GM23338 (cell line): ENCODE measurements at regions not wholly inside any gene's neighbourhood (a gene's known extent, or its start where the extent isn't known, plus 50 kb on each side); places are given as distances from the start of the nearest gene placed in this dataset.

Experiments
- ATAC-seq: fragments of 200-7000 bp; cut with Tn5 transposase; 3 replicates; pipeline ENCODE4 v1.9.1; 2020
- DNase-seq: peaks from one replicate; pipeline ENCODE4 v3.0.0-alpha.2; 2015; ENCODE audit warnings: low spot score
- H2AFZ ChIP-seq: fragments of 200-600 bp; sonication (generic); 2 replicates; pipeline ENCODE4 v1.8.0; 2016; ENCODE audit warnings: antibody characterized with exemption, mild to moderate bottlenecking, moderate library complexity
- H3F3A ChIP-seq: fragments of 200-600 bp; sonication (generic); replicated peaks from 2 replicates; pipeline ENCODE4 v1.8.0; 2017; ENCODE audit warnings: antibody characterized with exemption, mixed run types, low read depth
- H3K27ac ChIP-seq: fragments of 200-600 bp; sonication (generic); 2 replicates; pipeline ENCODE4 v1.6.1; 2016; ENCODE audit warnings: low read depth
- H3K27me3 ChIP-seq: fragments of 200-600 bp; sonication (generic); 2 replicates; pipeline ENCODE4 v1.8.0; 2016; ENCODE audit warnings: mild to moderate bottlenecking, mixed run types, moderate library complexity; ENCODE audit not compliant: insufficient read depth
- H3K36me3 ChIP-seq: fragments of 200-600 bp; sonication (generic); 2 replicates; pipeline ENCODE4 v1.8.0; 2016; ENCODE audit warnings: mild to moderate bottlenecking; ENCODE audit not compliant: insufficient read depth
- H3K4me1 ChIP-seq: fragments of 200-600 bp; sonication (generic); 2 replicates; pipeline ENCODE4 v1.8.0; 2016; ENCODE audit warnings: mild to moderate bottlenecking, moderate library complexity; ENCODE audit not compliant: insufficient read depth
- H3K4me2 ChIP-seq: fragments of 200-600 bp; sonication (generic); 2 replicates; pipeline ENCODE4 v1.7.1; 2017; ENCODE audit warnings: mixed run types
- H3K4me3 ChIP-seq: fragments of 200-600 bp; sonication (generic); 2 replicates; pipeline ENCODE4 v1.6.1; 2016; ENCODE audit warnings: mixed run types
- H3K79me2 ChIP-seq: fragments of 200-600 bp; sonication (generic); replicated peaks from 2 replicates; pipeline ENCODE4 v1.8.0; 2017; ENCODE audit warnings: mild to moderate bottlenecking; ENCODE audit not compliant: insufficient read depth
- H3K9me2 ChIP-seq: fragments of 200-600 bp; sonication (generic); 2 replicates; pipeline ENCODE4 v1.8.0; 2017; ENCODE audit not compliant: insufficient read depth
- H4K20me1 ChIP-seq: fragments of 200-600 bp; sonication (generic); replicated peaks from 2 replicates; pipeline ENCODE4 v1.8.0; 2017; ENCODE audit warnings: mild to moderate bottlenecking; ENCODE audit not compliant: insufficient read depth
- H3K27ac Mint-ChIP-seq: 2 replicates; pipeline ENCODE4 v1.8.0; 2020; ENCODE audit warnings: inconsistent platforms, mild to moderate bottlenecking, moderate library complexity, mixed read lengths
- H3K27me3 Mint-ChIP-seq: 3 replicates; pipeline ENCODE4 v1.8.0; 2022; ENCODE audit warnings: low read depth, mild to moderate bottlenecking, moderate library complexity, mixed read lengths, inconsistent platforms; ENCODE audit not compliant: insufficient read depth, poor library complexity
- H3K36me3 Mint-ChIP-seq: 3 replicates; pipeline ENCODE4 v1.8.0; 2021; ENCODE audit warnings: low read depth, mild to moderate bottlenecking, inconsistent platforms, moderate library complexity, mixed read lengths
- H3K4me1 Mint-ChIP-seq: 3 replicates; pipeline ENCODE4 v1.8.0; 2020; ENCODE audit warnings: mild to moderate bottlenecking, inconsistent platforms, mixed read lengths
- H3K4me3 Mint-ChIP-seq: 3 replicates; pipeline ENCODE4 v1.8.0; 2021; ENCODE audit warnings: moderate library complexity, mild to moderate bottlenecking, inconsistent platforms, mixed read lengths
- H3K9me3 Mint-ChIP-seq: 3 replicates; pipeline ENCODE4 v1.8.0; 2020; ENCODE audit warnings: moderate library complexity, mild to moderate bottlenecking, inconsistent platforms, mixed read lengths
- CTCF ChIP-seq, 2 experiments: fragments of 200-600 bp in 1 of 2; sonication (generic) in 1 of 2; conservative IDR thresholded peaks; 2 replicates each; pipeline versions ENCODE4 v1.5.1 to v1.6.1; 2016 to 2017; ENCODE audit warnings: antibody characterized with exemption in 2 of 2, low read depth in 2 of 2, mild to moderate bottlenecking in 2 of 2, moderate library complexity in 1 of 2
- JUNB ChIP-seq: IDR thresholded peaks from one replicate; pipeline ENCODE4 v1.6.1; 2016; ENCODE audit warnings: antibody characterized with exemption; ENCODE audit not compliant: unreplicated experiment
- NANOG ChIP-seq: IDR thresholded peaks from 2 replicates; pipeline ENCODE4 v1.6.1; 2016; ENCODE audit warnings: antibody characterized with exemption, borderline replicate concordance
- POLR2AphosphoS5 ChIP-seq: IDR thresholded peaks from 2 replicates; pipeline ENCODE4 v1.6.1; 2016; ENCODE audit warnings: antibody characterized with exemption, low read depth
- ZNF462 ChIP-seq: fragments of 250-450 bp; sonication (Bioruptor Pico); IDR thresholded peaks from 2 replicates; pipeline ENCODE4 v1.5.0; 2020; ENCODE audit warnings: mild to moderate bottlenecking, moderate library complexity

- no peak overlapping the region for H3K4me2 ChIP-seq
- peak; percentile 28 for DNase-seq
- peaks cover 29% of the 10 kb centered on the region for H3K9me3 Mint-ChIP-seq
- no peaks in the 10 kb centered on the region for H3K4me1 ChIP-seq
- no peak overlapping the region for H2AFZ ChIP-seq
- no peaks in the 10 kb centered on the region for H3K9me2 ChIP-seq
- H3K27ac ChIP-seq, result no peak overlapping the region
- no peaks in the 10 kb centered on the region for H3K36me3 ChIP-seq
- no peaks in the 10 kb centered on the region for H3K27me3 Mint-ChIP-seq
- TF ChIP-seq CTCF (conservative IDR thresholded peaks at IDR 0.05; ENCODE audit: low read depth in 2 of 2) (peak in 1 of 2 experiments; percentile 56; a peak in 3 of 4 replicates), ZNF462 (no peak)
- no peaks in the 10 kb centered on the region for H3K27me3 ChIP-seq
- ATAC-seq, result peak; percentile 50
- no peaks in the 10 kb centered on the region for H3K4me1 Mint-ChIP-seq
- H4K20me1 ChIP-seq, result no peaks in the 10 kb centered on the region
- H3K36me3 Mint-ChIP-seq, result peaks cover 5% of the 10 kb centered on the region; the same call in 2 of the 3 replicates
- H3K79me2 ChIP-seq, result no peaks in the 10 kb centered on the region
- H3K27ac Mint-ChIP-seq, result no peak overlapping the region
- no peaks in the 10 kb centered on the region for H3F3A ChIP-seq
- H3K4me3 ChIP-seq, result no peak overlapping the region
- H3K4me3 Mint-ChIP-seq, result no peak overlapping the region
These were observed 318.6 kb downstream of the AKAIN1 start for GRCh38 chr18:4878480-4878879.

GRCh38 chr18:4871197-4871596, 325.9 kb downstream of the AKAIN1 start:
- Histone ChIP-seq H3K4me1 (0 out of 2 replicates have a peak, but pooled peaks cover 6% of the 10 kb centered on the region), H4K20me1 (no peaks in the 10 kb centered on the region), H3K27me3 (no peaks in the 10 kb centered on the region), H3K36me3 (no peaks in the 10 kb centered on the region), H3K9me2 (no peaks in the 10 kb centered on the region), H3K79me2 (no peaks in the 10 kb centered on the region), H2AFZ (no peak overlapping the region), H3K4me3 (no peak overlapping the region), H3K27ac (no peak overlapping the region), H3K4me2 (no peak overlapping the region), H3F3A (no peaks in the 10 kb centered on the region)
- peaks cover 45% of the 10 kb centered on the region for H3K9me3 Mint-ChIP-seq
- ATAC-seq, result no peak
- peaks cover 12% of the 10 kb centered on the region for H3K4me1 Mint-ChIP-seq
- no peaks in the 10 kb centered on the region for H3K27me3 Mint-ChIP-seq
- H3K36me3 Mint-ChIP-seq, result peaks cover 40% of the 10 kb centered on the region
- no peak overlapping the region for H3K27ac Mint-ChIP-seq
- no peak for DNase-seq
- no peak overlapping the region for H3K4me3 Mint-ChIP-seq
- TF ChIP-seq JUNB, result no peak
- no peak for TF ChIP-seq NANOG
- TF ChIP-seq CTCF (conservative IDR thresholded peaks at IDR 0.05; ENCODE audit: low read depth in 2 of 2), result no peak
- no peak for TF ChIP-seq POLR2AphosphoS5
